ENCODE measurements at regions not wholly inside any gene's neighbourhood (a gene's known extent, or its start where the extent isn't known, plus 50 kb on each side); places are given as distances from the start of the nearest gene placed in this dataset.

DNA sequence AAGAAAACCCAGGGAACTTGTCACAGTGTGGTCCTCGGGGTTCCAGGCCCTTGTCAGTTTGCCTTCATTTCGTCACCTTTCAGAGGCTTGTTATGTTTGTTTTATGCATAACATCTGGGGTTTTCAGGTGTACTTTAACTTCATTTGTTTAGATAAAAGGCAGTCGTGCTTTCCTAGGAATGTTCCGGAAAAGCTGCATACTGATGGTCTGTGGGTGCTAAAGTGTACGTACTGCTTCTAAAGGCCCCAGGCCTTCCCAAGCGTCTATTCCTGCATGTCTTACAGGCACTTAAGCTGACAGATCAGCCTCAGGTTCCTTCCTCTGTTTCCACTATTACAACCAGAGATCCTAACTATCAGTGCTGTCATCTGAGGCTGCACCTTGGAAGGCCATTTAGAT is 95.6 kb upstream of the ANKH start:
- no peak for DNase-seq

DNA sequence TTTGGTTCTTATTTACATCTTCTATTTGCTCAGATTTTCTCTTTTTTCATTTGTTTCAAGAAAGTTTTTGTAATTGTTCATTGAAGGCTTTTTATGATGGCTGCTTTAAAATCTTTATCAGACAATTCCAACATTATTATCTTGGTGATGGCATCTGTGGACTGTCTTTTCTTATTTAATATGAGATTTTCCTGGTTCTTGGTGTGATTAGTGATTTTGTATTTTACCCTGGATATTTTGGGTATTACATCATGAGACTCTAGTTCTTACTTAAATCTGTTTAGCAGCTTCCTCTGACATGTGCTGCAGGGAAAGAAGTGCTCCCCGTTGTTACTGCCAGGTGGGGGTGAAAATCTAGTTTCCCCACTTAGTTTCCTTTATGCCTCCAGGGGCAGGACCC is 94.2 kb upstream of the ANKH start:
- no peak for DNase-seq

DNA sequence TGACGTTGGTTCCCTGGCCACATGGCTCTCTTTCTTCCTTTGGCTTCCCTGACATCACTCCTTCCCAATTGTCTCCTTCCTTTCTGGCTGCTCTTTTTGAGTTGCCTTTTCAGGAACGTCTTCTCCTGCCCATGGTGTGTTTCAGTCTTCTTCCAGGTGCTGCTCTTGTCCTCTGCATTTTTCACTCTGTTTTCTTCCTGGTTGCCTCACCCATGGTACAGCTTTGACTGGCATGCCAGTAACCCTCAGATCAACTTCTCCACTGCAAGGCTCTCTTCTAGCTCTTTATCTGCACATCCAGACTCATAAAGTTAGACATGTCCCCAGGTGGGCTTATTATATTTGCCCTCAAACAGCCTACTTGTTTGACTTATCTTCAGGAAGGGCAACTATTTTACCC is 91.0 kb upstream of the ANKH start:
- no peak for DNase-seq

DNA sequence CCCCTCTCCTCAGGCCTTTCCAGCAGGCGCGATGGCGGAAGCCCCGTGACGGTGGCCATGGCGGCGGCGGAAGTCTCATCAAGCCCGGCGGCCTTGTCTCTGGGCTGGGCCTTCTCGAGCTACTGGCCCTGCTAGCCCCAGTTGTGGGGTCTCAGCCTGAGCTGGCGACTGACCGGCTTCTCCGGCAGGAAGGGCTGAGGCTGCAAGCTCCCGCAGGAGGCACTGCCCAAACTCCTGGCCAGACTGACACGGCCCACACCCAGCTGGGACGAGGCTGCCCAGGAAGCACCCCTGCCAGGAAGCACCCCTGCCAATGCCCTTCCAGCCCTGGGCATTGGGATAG is 88.5 kb upstream of the ANKH start:
- DNase-seq = no peak

DNA sequence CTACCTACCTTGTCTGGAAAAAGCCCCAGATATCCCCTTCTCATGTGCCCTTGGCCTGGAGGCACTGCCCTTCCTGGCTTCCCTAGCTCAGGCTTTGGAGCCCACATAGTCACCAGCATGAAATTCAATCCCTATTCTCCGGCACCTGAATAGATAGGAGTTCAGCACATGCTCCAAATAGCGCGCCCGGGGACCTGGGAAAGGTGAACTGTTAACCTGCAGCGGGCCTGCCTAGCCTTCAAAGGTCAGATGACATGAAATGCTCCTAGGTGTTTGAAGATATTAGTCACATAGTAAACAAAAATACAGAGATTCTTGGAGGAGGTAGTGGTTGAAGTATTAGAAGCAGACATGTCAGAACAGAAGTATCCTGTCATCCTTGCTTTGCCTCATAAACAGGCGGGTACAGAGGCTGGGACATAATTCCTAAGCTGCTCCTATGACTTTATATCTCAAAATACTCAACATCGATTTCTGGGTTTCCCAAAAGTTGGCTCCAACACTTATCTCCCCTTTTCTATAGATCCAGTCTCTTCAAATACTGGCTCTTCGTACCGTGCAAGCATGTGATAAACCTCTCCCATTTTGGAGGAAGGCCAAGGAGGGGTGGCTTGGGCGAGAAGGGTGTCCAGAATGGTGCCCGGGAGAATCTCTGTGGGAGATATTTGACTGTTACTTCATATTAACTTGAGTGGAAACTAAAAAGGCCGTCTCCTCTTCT is 88.0 kb upstream of the ANKH start:
- no peak for DNase-seq

DNA sequence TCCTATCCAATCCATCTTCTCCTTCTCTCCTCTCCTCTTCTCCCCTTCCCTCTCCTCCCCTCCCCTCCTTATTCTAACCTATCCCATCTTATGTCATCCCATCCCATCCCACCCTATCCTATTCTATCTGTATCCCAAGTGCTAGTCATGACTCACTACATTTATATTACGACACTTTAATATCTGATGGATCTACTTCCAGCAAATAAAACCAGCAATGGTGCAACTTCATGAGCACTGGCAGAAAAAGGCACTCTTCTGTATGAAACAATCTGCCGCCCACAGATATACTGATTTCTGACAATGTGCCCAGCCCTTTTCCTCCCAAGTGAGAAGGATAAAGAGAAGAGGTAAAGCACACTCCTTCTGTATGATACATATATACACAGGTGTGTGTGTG is 86.6 kb upstream of the ANKH start:
- no peak for DNase-seq

DNA sequence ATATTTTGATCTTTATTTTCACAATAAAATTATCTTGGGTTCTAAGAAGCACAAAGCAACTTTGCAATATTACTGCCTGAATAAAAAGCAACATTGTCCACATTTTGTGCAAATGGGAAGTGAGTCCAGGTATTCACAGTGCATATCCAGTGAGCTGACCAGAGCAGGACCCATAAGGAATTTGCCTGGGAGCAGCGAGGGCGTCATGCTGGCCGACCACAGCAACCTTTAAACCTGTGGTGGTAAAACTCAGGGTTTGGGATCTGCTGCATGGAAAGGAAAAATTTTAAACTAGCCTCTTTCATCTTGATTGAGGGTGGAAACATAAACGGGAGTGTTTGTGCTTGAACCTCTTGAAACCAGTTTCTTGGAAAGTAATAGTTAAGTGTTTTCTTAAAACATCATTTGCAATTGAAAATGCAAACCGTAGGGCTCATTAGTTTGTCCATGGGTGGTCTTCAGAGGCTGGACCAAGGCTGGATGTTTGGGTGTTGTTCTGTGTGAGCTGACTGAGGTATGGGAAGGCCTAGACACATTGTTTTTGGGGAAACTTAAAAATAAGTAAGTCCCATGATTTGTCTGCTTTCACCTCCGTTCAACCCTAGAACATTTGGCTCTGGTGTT is 85.0 kb upstream of the ANKH start:
- DNase-seq = no peak

DNA sequence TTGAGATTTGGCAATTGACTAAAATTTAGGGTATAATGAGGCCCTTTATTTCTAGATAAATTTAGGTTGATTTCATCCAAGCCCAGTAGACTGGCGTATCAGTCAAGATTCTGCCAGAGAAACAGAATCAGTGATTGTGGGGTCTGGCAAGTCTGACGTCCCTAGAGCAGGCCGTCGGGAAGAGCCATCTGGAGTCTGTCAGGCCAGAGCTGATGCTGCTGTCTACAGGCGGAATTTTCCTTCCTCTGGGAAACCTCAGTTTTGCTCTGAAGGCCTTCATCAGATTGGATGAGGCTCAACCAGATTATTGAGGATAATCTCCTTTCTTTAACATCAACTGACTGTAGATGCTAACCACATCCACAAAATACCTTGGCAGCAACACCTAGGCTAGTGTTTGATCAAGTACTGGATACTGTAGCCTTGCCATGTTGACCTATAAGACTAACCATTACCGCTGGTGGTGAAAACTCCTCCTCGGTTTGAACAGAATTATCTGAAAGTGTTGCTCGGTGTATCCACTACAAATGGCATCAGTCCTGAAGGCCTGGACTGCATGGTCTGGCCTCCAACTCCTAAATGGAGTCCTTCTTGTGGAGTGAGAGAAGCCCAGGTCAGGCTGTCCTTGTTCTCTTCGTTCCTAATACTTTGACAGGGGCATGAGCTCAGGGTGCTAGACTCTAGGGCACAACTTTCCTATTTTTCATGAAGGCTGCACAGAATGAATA is 83.2 kb upstream of the ANKH start:
- DNase-seq = no peak

DNA sequence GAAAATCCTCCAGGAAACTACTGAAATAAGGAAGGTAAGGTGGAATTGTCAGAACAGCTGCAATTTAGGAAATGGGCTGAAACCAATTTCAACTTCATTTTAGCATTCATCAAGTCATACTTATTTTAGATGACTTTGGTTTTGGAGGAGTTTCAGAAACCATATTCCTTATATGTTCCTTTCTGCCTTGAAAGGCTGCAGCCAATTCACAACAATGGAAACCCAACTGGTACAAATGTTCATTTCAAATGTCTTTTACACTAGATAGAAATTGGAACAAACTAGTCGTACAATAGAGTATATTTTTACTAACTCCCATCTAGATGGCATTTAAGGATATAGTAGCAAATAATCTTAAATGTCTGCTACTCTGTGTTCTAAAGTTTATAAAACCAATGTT is 82.6 kb upstream of the ANKH start:
- no peak for DNase-seq

DNA sequence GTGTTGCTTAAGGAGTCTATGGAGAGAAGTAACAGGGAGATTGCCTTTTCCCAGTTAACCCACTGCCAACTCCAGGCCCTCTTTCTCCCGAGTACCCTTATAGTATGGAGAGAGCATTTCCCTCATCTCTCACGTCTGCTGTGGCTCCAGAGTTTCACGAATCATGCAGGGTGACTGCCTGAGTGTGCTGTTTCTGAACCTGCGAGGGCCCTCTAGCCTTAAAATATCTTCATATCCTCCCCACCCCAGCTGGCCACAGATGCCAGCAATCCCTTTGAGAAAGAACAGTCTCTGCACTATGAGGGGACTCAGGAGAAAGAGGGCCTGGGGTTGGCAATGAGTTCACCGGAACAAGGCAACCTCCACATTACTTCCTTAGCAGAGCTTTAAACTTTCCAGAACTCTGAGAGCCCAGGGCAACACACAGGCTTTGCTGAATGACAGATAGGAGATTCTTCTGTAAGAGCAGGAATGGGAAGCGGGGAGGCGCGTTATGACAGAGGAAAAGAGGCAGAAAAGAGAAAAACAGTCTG is 81.6 kb upstream of the ANKH start:
- no peak for DNase-seq

DNA sequence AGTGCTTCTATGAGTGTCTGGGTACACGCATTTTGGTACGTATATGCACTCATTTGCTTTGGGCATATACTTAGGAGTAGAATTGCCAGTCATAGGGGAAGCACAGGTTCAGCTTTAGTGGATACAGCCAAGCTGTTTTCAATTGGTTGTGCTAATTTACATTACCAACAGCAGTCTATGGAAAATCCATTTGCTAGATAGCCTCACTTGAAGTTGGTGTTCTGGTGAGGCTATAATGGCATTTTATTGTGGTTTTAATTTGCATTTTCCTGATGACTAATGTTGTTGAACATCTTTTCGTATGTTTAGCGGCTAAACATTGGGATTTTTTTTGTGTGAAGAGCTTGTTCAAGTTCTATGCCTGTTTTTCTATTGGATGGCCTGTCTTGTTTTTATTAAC is 76.8 kb upstream of the ANKH start:
- no peak for DNase-seq

DNA sequence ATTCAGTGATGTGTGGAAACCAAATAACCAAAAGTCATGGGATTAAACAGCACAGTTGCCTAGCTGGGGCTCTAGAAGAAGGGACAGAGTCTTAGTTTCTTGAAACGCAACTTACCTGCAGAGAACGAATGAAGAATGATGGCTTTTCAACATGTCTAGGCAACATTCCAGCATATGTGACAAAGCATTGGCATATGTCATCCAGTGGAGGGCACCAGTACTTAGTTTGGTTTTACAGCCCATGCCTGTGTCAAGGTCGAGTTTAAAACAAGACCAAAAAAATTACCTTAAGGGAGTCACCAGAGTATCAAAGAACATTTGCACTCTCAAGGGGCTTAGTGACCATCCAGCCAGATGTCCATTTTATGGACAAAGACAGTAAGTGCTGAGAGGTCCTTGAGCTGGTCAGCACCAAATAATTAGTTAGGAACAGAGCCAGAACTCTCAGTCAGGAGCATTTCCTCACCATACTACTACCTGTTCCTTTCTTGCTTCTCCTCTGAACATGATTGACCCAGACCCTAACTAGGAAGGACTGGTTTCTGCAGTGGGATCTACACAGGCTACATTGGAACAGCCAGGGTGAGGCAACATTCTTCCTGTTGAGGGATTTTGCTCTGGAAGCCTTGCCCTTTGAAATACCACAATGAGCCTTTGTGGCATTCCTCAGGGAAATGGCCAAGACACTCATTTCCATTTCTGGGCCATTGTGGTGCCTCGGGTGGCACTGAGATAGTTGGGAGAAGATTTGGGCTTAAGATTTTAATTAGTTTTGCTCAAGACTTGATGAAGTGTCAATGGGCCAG is 75.4 kb upstream of the ANKH start:
- no peak for DNase-seq

DNA sequence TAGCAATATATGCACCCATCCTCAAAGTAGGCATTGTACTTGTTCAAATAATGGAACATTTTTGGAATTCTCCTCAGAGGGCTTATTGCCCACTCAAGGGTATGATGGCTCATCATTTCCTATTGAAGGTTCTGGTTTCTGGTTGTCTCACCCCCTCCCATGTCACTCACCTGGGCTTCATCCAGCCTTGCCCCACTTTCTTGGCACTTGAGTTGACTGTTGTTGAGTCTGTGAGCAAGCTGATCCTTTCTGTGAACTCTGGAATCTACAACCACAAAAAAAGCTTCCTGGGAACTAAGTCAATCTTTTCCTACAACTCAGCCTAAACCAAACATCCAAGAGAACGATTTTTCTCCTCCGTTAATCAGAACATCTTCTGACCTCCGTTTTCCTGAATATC is 73.9 kb upstream of the ANKH start:
- no peak for DNase-seq

DNA sequence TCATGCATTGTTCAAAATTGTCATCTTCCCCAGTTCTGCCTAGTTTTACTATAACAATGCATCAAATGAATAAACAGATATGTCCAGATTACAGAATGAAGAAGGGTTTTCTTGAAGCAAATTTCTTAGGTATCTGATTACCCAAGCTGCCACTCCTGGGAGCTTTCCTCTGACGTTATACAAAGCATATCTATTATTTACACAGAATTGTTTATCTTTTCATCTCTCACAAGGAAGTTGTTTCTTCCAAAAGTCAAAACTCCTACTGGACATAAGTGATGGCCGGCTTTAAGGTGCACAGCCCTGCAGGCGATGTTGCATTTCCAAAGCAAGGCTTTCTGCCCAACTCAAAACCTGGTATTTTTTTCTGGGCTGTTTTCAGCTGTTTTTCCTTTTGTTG is 73.4 kb upstream of the ANKH start:
- no peak for DNase-seq

DNA sequence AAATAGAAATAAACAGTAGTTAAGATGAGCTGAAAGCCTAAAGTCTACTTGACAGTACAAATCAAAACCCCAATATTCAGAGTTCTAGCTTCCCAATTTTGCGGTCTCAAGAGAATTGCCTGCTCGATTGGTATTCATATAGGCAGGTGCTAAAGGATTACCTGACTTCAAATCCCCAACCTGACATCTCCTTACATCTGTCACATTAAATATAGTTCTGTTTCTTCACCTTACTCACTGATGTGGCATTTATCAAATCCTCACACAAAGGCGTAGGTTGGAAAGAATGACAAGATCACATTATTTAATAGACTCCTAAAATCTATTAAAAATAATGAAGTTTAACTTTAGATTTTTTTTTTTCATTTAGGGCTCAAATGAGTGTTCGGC is 72.8 kb upstream of the ANKH start:
- no peak for DNase-seq

DNA sequence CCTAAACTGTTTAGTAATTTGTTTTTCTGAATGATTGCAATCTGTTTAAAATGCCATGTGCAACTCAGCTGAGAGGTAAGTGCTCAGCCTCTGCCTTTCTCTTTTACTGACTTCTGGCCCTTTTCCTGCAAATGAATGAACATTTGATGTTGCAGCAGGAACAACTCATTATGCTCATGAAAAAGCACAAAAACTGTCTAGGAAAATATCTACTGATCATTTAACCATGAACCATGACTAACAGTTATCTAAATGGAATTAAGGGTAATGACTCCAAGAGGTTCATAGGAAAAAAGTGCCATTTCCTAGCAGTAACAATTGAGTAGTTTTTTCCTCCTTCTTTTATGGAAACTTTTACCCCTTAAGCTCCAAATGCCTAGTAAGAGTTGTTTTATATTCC is 70.6 kb upstream of the ANKH start:
- no peak for DNase-seq

DNA sequence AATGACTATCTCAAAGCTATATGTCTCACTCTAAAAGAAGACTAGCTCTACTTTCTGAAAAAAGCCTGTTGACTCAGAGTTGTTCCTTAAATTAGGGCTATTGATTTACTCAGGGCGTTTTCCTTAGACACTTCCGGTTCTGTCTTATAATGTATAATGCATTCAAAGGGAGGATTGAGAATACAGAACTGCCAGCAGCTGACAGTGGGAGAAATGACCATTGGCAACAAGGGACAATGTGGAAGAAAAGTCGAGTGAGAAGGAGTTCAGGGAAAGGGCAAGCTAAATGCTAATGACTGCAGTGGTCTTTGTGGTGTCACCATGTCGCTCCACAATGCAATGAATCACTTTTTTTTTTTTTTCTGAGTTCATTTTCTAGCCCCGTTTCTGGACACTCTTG is 65.7 kb upstream of the ANKH start:
- DNase-seq = no peak

DNA sequence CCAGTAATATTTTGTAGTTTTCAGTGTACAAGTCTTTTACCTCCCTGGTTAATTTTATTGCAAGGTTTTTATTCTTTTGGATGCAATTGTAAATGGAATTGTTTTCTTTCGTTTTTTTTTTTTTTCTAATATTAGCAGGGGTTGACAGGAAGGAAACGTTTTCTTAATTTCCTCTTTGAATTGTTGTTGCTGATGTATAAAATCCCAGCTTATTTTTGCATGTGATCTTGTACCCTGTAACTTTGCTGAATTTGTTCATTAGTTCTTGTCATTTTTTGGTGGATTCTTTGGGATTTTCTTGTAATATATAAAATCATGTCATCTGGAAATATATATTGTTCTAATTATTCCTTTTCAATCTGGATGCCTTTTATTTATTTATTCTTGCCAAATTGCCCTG is 65.0 kb upstream of the ANKH start:
- no peak for DNase-seq

DNA sequence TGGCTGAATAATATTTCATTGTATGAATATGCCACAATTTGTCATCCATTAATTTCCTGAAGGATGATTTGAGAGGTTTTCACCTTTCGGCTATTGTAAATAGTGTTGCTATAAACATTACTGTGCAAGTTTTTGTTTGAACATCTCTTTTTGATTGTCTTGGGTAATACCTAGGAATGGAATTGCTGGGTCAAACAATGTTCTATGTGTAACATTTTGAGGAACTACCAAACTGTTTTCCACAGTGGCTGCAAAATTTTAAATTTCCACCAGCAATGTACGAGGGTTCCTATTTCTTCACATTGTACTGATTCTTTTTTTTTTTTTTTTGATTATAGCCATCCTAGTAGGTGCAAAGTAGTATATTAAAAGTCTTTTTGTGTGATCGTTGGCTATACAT is 63.8 kb upstream of the ANKH start:
- DNase-seq = no peak

DNA sequence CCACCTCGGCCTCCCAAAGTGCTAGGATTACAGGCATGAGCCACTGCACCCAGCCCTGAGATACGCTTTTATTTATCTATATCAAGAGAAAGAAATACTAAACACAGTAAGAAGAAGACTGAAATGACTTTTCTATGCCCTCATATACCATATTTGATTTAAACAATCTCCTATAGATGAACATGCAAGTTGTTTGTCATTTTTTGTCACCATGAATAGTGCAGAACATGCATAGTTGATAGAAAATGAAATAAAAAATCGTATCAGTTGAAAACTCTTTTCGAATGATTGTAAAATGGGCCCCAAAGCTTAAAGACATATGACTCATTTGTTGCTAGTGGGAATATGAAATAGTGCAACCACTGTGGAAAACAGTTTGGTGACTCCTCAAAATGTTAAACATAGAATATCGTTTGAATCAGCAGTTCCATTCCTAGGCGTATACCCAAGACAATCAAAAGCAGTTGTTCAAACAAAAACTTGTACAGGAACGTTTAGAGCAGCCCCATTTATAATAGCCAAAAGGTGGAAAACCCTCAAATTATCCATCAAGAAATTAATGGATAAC is 61.4 kb upstream of the ANKH start:
- DNase-seq = no peak

DNA sequence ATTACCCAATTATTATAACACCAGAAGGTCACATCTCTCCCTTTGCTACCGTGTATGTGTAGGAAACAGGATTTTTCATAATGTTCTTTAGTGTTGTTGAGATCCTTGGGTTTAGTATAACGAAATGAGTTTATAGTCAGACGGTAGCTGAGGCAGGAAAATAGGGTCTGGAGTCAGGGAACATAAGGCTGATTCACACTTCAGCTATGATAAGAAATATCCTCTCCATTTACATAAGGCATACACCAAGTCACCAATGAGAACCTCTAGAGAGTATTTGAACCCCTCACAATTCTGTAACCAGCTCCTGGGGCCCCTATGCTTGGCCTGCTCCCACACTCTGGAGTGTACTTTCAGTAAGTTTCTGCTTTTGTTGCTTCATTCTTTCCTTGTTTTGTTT is 58.9 kb upstream of the ANKH start:
- DNase-seq = no peak

DNA sequence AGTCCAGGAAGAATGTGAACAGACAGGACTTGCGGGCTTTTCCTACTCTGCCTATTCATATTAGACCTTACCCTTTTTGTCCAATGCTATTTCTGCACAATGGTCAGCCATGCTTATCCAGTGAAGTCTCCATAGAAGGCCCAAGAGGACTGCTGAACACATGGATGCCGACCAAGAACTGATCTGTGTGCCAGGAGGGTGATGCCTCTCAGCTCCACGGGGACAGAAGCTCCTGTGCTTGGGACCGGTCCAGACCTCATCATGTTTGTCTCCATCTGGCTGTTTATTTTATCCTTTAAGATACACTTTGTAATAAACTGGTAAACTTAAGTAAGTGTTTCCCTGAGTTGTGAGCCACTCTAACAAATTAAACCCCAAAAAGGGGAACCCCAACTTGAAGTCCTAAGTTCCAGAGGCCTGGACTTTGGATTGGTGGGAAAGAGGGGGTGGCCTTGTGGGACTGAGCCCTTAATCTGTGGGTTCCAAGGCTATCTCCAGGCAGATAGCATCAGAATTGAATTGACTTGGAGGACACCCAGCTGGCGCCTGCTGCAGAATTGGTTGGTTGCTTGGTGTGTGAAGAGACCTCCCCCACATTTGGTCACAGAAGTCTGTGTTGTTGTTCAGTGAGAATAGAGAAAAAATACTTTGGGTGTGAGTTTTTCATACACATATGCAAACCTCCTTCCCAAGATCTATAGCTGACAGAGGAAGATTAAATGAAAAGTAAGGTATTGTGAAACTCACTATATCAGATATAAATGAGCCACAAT is 57.9 kb upstream of the ANKH start:
- DNase-seq = no peak
